ENCODE measurements at regions not wholly inside any gene's neighbourhood (a gene's known extent, or its start where the extent isn't known, plus 50 kb on each side); places are given as distances from the start of the nearest gene placed in this dataset.

DNA sequence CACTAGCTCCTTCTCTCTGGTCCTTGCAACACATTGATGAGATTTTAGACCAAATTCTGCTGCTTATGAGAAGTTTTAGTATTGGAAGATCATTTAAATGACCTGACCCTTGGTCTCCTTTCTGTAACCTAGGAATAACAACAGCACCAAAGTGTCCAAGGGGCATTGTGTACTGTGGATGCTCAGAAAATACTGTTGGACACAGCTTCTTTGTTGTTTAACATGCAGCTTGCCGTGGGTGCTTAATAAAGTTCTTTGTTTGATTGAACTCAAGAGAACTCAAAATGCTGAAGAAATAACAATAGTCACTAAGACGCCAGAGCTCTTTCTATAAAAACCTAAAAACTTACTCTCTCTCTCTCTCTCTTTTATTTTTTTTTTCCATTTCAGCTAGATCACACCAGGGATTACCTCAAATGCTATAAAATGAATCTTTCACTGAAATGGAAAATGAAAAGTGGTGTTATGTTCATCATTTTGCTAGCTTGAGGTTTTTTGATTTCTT is 548.9 kb upstream of the CDH8 start:
- H3K36me3 ChIP-seq (ENCODE audit: insufficient read depth, low read length), result no peaks in the 10 kb centered on the region
- no peaks in the 10 kb centered on the region for H3K9me2 ChIP-seq (ENCODE audit: insufficient read depth, low read length)
- H3K9me3 ChIP-seq (ENCODE audit: low read length), result no peaks in the 10 kb centered on the region
- H3K79me2 ChIP-seq (replicated peaks; ENCODE audit: insufficient read depth, low read length), result no peaks in the 10 kb centered on the region
- no peak overlapping the region for H3K27ac ChIP-seq (ENCODE audit: low read length)
- H3K9ac ChIP-seq (ENCODE audit: low read length), result no peak overlapping the region
- no peaks in the 10 kb centered on the region for H3F3A ChIP-seq (ENCODE audit: insufficient read depth, low read length, poor library complexity, severe bottlenecking)
- no peaks in the 10 kb centered on the region for H4K20me1 ChIP-seq (ENCODE audit: insufficient read depth)
- TF ChIP-seq SMC3 (conservative IDR thresholded peaks at IDR 0.05; ENCODE audit: poor library complexity), result no peak
- no peak for TF ChIP-seq MXI1 (conservative IDR thresholded peaks at IDR 0.05; ENCODE audit: poor library complexity, severe bottlenecking)
- TF ChIP-seq POLR2AphosphoS5 (IDR thresholded peaks at IDR 0.05), result no peak
- no peak for TF ChIP-seq TAF1 (IDR thresholded peaks at IDR 0.05; ENCODE audit: low read depth)
- no peak overlapping the region for H2AFZ ChIP-seq (ENCODE audit: low read depth, low read length)
- H3K4me2 ChIP-seq (ENCODE audit: low read length), result no peak overlapping the region
- no peaks in the 10 kb centered on the region for H3K27me3 ChIP-seq (ENCODE audit: insufficient read depth, low read depth, low read length)
- no peak overlapping the region for H3K4me3 ChIP-seq (ENCODE audit: low read length)

GRCh38 chr16:62583414-62583813 is 547.2 kb upstream of the CDH8 start:
- no peaks in the 10 kb centered on the region for H3K79me2 ChIP-seq (replicated peaks; ENCODE audit: insufficient read depth, low read length)
- H4K20me1 ChIP-seq (ENCODE audit: insufficient read depth), result no peaks in the 10 kb centered on the region
- TF ChIP-seq TAF1 (IDR thresholded peaks at IDR 0.05; ENCODE audit: low read depth) (no peak), EZH2 (IDR thresholded peaks at IDR 0.05; ENCODE audit: borderline replicate concordance, insufficient read depth, low read length, poor library complexity, severe bottlenecking) (no peak), CTCF (IDR thresholded peaks at IDR 0.05; ENCODE audit: poor library complexity, severe bottlenecking) (no peak), SMC3 (conservative IDR thresholded peaks at IDR 0.05; ENCODE audit: poor library complexity) (no peak), POLR2AphosphoS5 (IDR thresholded peaks at IDR 0.05) (no peak), EP300 (conservative IDR thresholded peaks at IDR 0.05; ENCODE audit: poor library complexity, severe bottlenecking) (no peak), RAD21 (conservative IDR thresholded peaks at IDR 0.05) (no peak), MXI1 (conservative IDR thresholded peaks at IDR 0.05; ENCODE audit: poor library complexity, severe bottlenecking) (no peak)
- TF ChIP-seq, protein P1, sequence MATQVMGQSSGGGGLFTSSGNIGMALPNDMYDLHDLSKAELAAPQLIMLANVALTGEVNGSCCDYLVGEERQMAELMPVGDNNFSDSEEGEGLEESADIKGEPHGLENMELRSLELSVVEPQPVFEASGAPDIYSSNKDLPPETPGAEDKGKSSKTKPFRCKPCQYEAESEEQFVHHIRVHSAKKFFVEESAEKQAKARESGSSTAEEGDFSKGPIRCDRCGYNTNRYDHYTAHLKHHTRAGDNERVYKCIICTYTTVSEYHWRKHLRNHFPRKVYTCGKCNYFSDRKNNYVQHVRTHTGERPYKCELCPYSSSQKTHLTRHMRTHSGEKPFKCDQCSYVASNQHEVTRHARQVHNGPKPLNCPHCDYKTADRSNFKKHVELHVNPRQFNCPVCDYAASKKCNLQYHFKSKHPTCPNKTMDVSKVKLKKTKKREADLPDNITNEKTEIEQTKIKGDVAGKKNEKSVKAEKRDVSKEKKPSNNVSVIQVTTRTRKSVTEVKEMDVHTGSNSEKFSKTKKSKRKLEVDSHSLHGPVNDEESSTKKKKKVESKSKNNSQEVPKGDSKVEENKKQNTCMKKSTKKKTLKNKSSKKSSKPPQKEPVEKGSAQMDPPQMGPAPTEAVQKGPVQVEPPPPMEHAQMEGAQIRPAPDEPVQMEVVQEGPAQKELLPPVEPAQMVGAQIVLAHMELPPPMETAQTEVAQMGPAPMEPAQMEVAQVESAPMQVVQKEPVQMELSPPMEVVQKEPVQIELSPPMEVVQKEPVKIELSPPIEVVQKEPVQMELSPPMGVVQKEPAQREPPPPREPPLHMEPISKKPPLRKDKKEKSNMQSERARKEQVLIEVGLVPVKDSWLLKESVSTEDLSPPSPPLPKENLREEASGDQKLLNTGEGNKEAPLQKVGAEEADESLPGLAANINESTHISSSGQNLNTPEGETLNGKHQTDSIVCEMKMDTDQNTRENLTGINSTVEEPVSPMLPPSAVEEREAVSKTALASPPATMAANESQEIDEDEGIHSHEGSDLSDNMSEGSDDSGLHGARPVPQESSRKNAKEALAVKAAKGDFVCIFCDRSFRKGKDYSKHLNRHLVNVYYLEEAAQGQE (IDR thresholded peaks at IDR 0.05; ENCODE audit: borderline replicate concordance), result no peak
- H3F3A ChIP-seq (ENCODE audit: insufficient read depth, low read length, poor library complexity, severe bottlenecking), result no peaks in the 10 kb centered on the region
- H3K27ac ChIP-seq (ENCODE audit: low read length), result no peak overlapping the region
- no peaks in the 10 kb centered on the region for H3K9me2 ChIP-seq (ENCODE audit: insufficient read depth, low read length)
- no peaks in the 10 kb centered on the region for H3K36me3 ChIP-seq (ENCODE audit: insufficient read depth, low read length)
- no peak overlapping the region for H3K4me2 ChIP-seq (ENCODE audit: low read length)
- no peak overlapping the region for H3K4me3 ChIP-seq (ENCODE audit: low read length)
- no peaks in the 10 kb centered on the region for H3K9me3 ChIP-seq (ENCODE audit: low read length)
- H3K27me3 ChIP-seq (ENCODE audit: insufficient read depth, low read depth, low read length), result no peaks in the 10 kb centered on the region
- H2AFZ ChIP-seq (ENCODE audit: low read depth, low read length), result no peak overlapping the region
- no peak overlapping the region for H3K9ac ChIP-seq (ENCODE audit: low read length)
